Duodenal mucosa (tissue), 2 donors: ENCODE measurements at regions not wholly inside any gene's neighbourhood (a gene's known extent, or its start where the extent isn't known, plus 50 kb on each side); places are given as distances from the start of the nearest gene placed in this dataset.

ENCODE experiments used
- H3K27ac ChIP-seq: one replicate; pipeline ENCODE4 v1.7.0; 2013; ENCODE audit warnings: low read depth, low read length
- H3K27me3 ChIP-seq, 2 donors: one replicate each; pipeline ENCODE4 v1.7.0; 2013; ENCODE audit warnings: low read length in 2 of 2, control low read depth in 1 of 2; ENCODE audit not compliant: insufficient read depth in 2 of 2, control insufficient read depth in 1 of 2
- H3K36me3 ChIP-seq, 2 donors: one replicate each; pipeline ENCODE4 v1.7.0; 2013; ENCODE audit warnings: low read length in 2 of 2, control low read depth in 1 of 2; ENCODE audit not compliant: insufficient read depth in 2 of 2, control insufficient read depth in 1 of 2
- H3K4me1 ChIP-seq, 2 donors: one replicate each; pipeline ENCODE4 v1.7.0; 2013; ENCODE audit warnings: low read length in 2 of 2, control low read depth in 1 of 2; ENCODE audit not compliant: insufficient read depth in 2 of 2, control insufficient read depth in 1 of 2
- H3K4me3 ChIP-seq, 2 donors: one replicate each; pipeline ENCODE4 v1.7.0; 2013; ENCODE audit warnings: low read length in 2 of 2, low read depth in 1 of 2
- H3K9ac ChIP-seq, 2 donors: one replicate each; pipeline ENCODE4 v1.7.0; 2013; ENCODE audit warnings: low read length in 2 of 2, low read depth in 1 of 2
- H3K9me3 ChIP-seq, 2 donors: one replicate each; pipeline ENCODE4 v1.7.0; 2013; ENCODE audit warnings: low read length in 2 of 2, control low read depth in 1 of 2; ENCODE audit not compliant: control insufficient read depth in 1 of 2

GRCh38 chr1:115412733-115413132 is 74.7 kb upstream of the NGF start:
- Histone ChIP-seq H3K9me3 (no peaks in the 10 kb centered on the region), H3K36me3 (no peaks in the 10 kb centered on the region), H3K9ac (no peak overlapping the region), H3K27me3 (peaks cover 0 to 7% of the 10 kb centered on the region in 2 donors), H3K27ac (no peak overlapping the region), H3K4me3 (no peak overlapping the region), H3K4me1 (no peaks in the 10 kb centered on the region)

GRCh38 chr1:115412286-115412685 is 74.2 kb upstream of the NGF start:
- Histone ChIP-seq H3K36me3 (no peaks in the 10 kb centered on the region), H3K27ac (no peak overlapping the region), H3K4me1 (no peaks in the 10 kb centered on the region), H3K4me3 (no peak overlapping the region), H3K9ac (no peak overlapping the region), H3K9me3 (no peaks in the 10 kb centered on the region), H3K27me3 (peaks cover 0 to 7% of the 10 kb centered on the region in 2 donors)

GRCh38 chr1:115411371-115412063 is 73.5 kb upstream of the NGF start:
- no peaks in the 10 kb centered on the region for H3K9me3 ChIP-seq
- H3K27ac ChIP-seq = no peak overlapping the region
- no peaks in the 10 kb centered on the region for H3K4me1 ChIP-seq
- H3K36me3 ChIP-seq = no peaks in the 10 kb centered on the region
- H3K4me3 ChIP-seq = no peak overlapping the region
- H3K9ac ChIP-seq = no peak overlapping the region
- peaks cover 0 to 7% of the 10 kb centered on the region in 2 donors for H3K27me3 ChIP-seq

GRCh38 chr1:115409094-115410015 is 71.3 kb upstream of the NGF start:
- Histone ChIP-seq H3K9ac (no peak overlapping the region), H3K27ac (no peak overlapping the region), H3K4me1 (no peaks in the 10 kb centered on the region), H3K9me3 (no peaks in the 10 kb centered on the region), H3K27me3 (peaks cover 0 to 7% of the 10 kb centered on the region in 2 donors), H3K36me3 (no peaks in the 10 kb centered on the region), H3K4me3 (no peak overlapping the region)

GRCh38 chr1:115408533-115408932 is 70.5 kb upstream of the NGF start:
- Histone ChIP-seq H3K36me3 (no peaks in the 10 kb centered on the region), H3K9ac (no peak overlapping the region), H3K4me3 (no peak overlapping the region), H3K4me1 (no peaks in the 10 kb centered on the region), H3K27ac (no peak overlapping the region), H3K9me3 (no peaks in the 10 kb centered on the region), H3K27me3 (peaks cover 0 to 5% of the 10 kb centered on the region in 2 donors)

- no peaks in the 10 kb centered on the region for H3K27me3 ChIP-seq
Observed at GRCh38 chr1:115404911-115405310, 66.9 kb upstream of the NGF start.

GRCh38 chr1:115402753-115403184 is 64.7 kb upstream of the NGF start:
- H3K4me1 ChIP-seq = no peaks in the 10 kb centered on the region

More at GRCh38 chr1:115404911-115405310, 66.9 kb upstream of the NGF start:
- H3K9me3 ChIP-seq = no peaks in the 10 kb centered on the region
- H3K9ac ChIP-seq = no peak overlapping the region
- H3K27ac ChIP-seq = no peak overlapping the region
- no peaks in the 10 kb centered on the region for H3K36me3 ChIP-seq
- no peaks in the 10 kb centered on the region for H3K4me1 ChIP-seq
- no peak overlapping the region for H3K4me3 ChIP-seq

GRCh38 chr1:115401676-115402075 is 63.6 kb upstream of the NGF start:
- Histone ChIP-seq H3K27me3 (no peaks in the 10 kb centered on the region), H3K4me3 (no peak overlapping the region), H3K27ac (no peak overlapping the region), H3K9me3 (no peaks in the 10 kb centered on the region), H3K4me1 (no peaks in the 10 kb centered on the region), H3K36me3 (no peaks in the 10 kb centered on the region), H3K9ac (no peak overlapping the region)

More at GRCh38 chr1:115402753-115403184, 64.7 kb upstream of the NGF start:
- Histone ChIP-seq H3K4me3 (no peak overlapping the region), H3K9ac (no peak overlapping the region), H3K27me3 (no peaks in the 10 kb centered on the region), H3K36me3 (no peaks in the 10 kb centered on the region), H3K9me3 (no peaks in the 10 kb centered on the region), H3K27ac (no peak overlapping the region)

GRCh38 chr1:115400891-115401290 is 62.8 kb upstream of the NGF start:
- H3K36me3 ChIP-seq = no peaks in the 10 kb centered on the region
- no peak overlapping the region for H3K27ac ChIP-seq
- no peak overlapping the region for H3K9ac ChIP-seq
- no peaks in the 10 kb centered on the region for H3K4me1 ChIP-seq
- H3K9me3 ChIP-seq = no peaks in the 10 kb centered on the region
- no peak overlapping the region for H3K4me3 ChIP-seq
- no peaks in the 10 kb centered on the region for H3K27me3 ChIP-seq

- H3K4me1 ChIP-seq = no peaks in the 10 kb centered on the region
- no peak overlapping the region for H3K27ac ChIP-seq
- H3K9ac ChIP-seq = no peak overlapping the region
Observed at GRCh38 chr1:115400426-115400825, 62.4 kb upstream of the NGF start.

More at GRCh38 chr1:115400426-115400825, 62.4 kb upstream of the NGF start:
- H3K27me3 ChIP-seq = no peaks in the 10 kb centered on the region
- no peaks in the 10 kb centered on the region for H3K9me3 ChIP-seq
- no peak overlapping the region for H3K4me3 ChIP-seq
- H3K36me3 ChIP-seq = no peaks in the 10 kb centered on the region
